ENCODE measurements at regions not wholly inside any gene's neighbourhood (a gene's known extent, or its start where the extent isn't known, plus 50 kb on each side); places are given as distances from the start of the nearest gene placed in this dataset.

DNA sequence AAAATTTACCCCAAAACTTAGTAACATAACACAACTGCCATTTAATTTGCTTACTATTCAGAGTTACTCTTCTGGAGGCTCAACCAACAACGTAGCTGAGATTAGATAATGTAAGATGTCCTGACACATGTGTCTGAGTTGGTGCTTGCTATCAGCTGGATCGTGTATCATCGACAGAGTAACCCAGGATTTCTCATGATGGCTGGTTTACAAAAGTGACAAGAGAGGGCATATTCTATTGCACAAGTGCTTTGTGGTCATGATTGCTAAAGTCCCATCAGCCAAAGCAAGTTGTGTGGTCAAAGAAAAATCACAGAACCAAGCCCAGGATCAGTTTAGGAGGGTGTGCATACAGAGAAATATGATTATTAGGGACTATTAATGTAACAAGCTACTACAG is 73.4 kb downstream of the CAPZA3 start:
- Mint-ChIP-seq H3K27ac (no peak overlapping the region), H3K9me3 (ENCODE audit: insufficient read depth) (peaks cover 5% of the 10 kb centered on the region), H3K4me1 (no peaks in the 10 kb centered on the region), H3K4me3 (no peak overlapping the region), H3K27me3 (no peaks in the 10 kb centered on the region)
- TF ChIP-seq, protein P1, sequence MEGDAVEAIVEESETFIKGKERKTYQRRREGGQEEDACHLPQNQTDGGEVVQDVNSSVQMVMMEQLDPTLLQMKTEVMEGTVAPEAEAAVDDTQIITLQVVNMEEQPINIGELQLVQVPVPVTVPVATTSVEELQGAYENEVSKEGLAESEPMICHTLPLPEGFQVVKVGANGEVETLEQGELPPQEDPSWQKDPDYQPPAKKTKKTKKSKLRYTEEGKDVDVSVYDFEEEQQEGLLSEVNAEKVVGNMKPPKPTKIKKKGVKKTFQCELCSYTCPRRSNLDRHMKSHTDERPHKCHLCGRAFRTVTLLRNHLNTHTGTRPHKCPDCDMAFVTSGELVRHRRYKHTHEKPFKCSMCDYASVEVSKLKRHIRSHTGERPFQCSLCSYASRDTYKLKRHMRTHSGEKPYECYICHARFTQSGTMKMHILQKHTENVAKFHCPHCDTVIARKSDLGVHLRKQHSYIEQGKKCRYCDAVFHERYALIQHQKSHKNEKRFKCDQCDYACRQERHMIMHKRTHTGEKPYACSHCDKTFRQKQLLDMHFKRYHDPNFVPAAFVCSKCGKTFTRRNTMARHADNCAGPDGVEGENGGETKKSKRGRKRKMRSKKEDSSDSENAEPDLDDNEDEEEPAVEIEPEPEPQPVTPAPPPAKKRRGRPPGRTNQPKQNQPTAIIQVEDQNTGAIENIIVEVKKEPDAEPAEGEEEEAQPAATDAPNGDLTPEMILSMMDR (IDR thresholded peaks at IDR 0.05) = no peak
- no peak for TF ChIP-seq EZH2 (IDR thresholded peaks at IDR 0.05; ENCODE audit: borderline replicate concordance, insufficient read depth, low read depth, low read length, poor library complexity, severe bottlenecking)
- Histone ChIP-seq H3K27me3 (replicated peaks in 1 of 4; ENCODE audit: control extremely low read depth in 1 of 4, control insufficient read depth in 3 of 4, insufficient read depth in 4 of 4, low read length in 3 of 4) (no peaks in the 10 kb centered on the region), H3K27ac (ENCODE audit: low read length in 2 of 2) (no peak overlapping the region), H3K9me3 (ENCODE audit: control extremely low read depth in 1 of 3, control insufficient read depth in 2 of 3, insufficient read depth in 1 of 3, low read length in 2 of 3) (no peaks in the 10 kb centered on the region), H3K4me3 (ENCODE audit: control extremely low read depth in 1 of 5, extremely low read depth in 1 of 5, insufficient read depth in 1 of 5, low read depth in 2 of 5, low read length in 4 of 5) (no peak overlapping the region), H3K4me2 (replicated peaks; ENCODE audit: low read depth, low read length, poor library complexity, severe bottlenecking) (no peak overlapping the region), H2AFZ (ENCODE audit: insufficient read depth, low read depth, low read length, poor library complexity, severe bottlenecking) (no peak overlapping the region), H3K36me3 (replicated peaks in 1 of 2; ENCODE audit: control extremely low read depth in 1 of 2, control insufficient read depth in 1 of 2, extremely low read depth in 1 of 2, insufficient read depth in 2 of 2, low read length in 1 of 2) (no peaks in the 10 kb centered on the region), H3K9ac (ENCODE audit: low read length) (no peak overlapping the region), H3K4me1 (ENCODE audit: control insufficient read depth in 2 of 2, insufficient read depth in 2 of 2, low read length in 2 of 2) (no peaks in the 10 kb centered on the region), H3K79me2 (ENCODE audit: control insufficient read depth, insufficient read depth, low read length) (no peaks in the 10 kb centered on the region), H4K20me1 (ENCODE audit: control insufficient read depth, insufficient read depth, low read length, poor library complexity, severe bottlenecking) (no peaks in the 10 kb centered on the region)
- ChIA-PET CTCF (no interaction called here), POLR2A (no interaction called here)
- WGBS (ENCODE audit: insufficient coverage) = 93% methylated on average over 3 of the region's 3 CpGs
- no peak for ATAC-seq (ENCODE audit: low read depth)
- intact Hi-C loops (cut with micrococcal nuclease) = no loop called here
- DNase-seq = no peak

DNA sequence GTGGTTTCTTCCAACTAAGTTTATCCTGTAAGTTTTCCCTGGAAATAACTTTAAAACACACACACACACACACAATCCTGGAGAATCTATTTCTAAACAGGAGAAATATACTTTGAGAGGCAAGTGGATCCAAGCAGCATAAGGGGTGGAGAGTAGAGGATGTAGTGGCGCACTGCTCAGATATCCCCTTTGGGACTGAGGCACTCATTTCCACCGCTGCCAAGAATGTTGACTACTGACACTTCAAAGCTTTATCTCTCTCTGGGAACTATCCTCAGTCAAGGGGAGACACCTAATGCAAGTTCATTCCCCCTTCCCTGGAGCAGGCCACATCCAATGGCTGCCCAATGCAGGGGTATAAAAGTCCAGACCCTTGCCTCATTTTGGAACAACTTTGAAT is 75.8 kb downstream of the CAPZA3 start:
- H3K9me3 Mint-ChIP-seq (ENCODE audit: insufficient read depth) = peaks cover 3% of the 10 kb centered on the region
- no peak overlapping the region for H3K27ac Mint-ChIP-seq
- CTCF ChIA-PET = interaction anchor here (1.1 kb wide), 1 partner anchor 11 kb away, joined by 4 read pairs; no protein-coding TSS in a partner anchor
- no peak overlapping the region for H3K4me3 Mint-ChIP-seq
- H3K27me3 Mint-ChIP-seq = no peaks in the 10 kb centered on the region
- Histone ChIP-seq H3K9ac (ENCODE audit: low read length) (no peak overlapping the region), H3K36me3 (replicated peaks in 1 of 2; ENCODE audit: control extremely low read depth in 1 of 2, control insufficient read depth in 1 of 2, extremely low read depth in 1 of 2, insufficient read depth in 2 of 2, low read length in 1 of 2) (no peaks in the 10 kb centered on the region), H3K27ac (ENCODE audit: low read length in 2 of 2) (no peak overlapping the region), H2AFZ (ENCODE audit: insufficient read depth, low read depth, low read length, poor library complexity, severe bottlenecking) (no peak overlapping the region), H3K9me3 (ENCODE audit: control extremely low read depth in 1 of 3, control insufficient read depth in 2 of 3, insufficient read depth in 1 of 3, low read length in 2 of 3) (no peaks in the 10 kb centered on the region), H3K4me1 (ENCODE audit: control insufficient read depth in 2 of 2, insufficient read depth in 2 of 2, low read length in 2 of 2) (no peaks in the 10 kb centered on the region), H3K79me2 (ENCODE audit: control insufficient read depth, insufficient read depth, low read length) (no peaks in the 10 kb centered on the region), H3K4me2 (replicated peaks; ENCODE audit: low read depth, low read length, poor library complexity, severe bottlenecking) (no peak overlapping the region), H4K20me1 (ENCODE audit: control insufficient read depth, insufficient read depth, low read length, poor library complexity, severe bottlenecking) (no peaks in the 10 kb centered on the region), H3K4me3 (ENCODE audit: control extremely low read depth in 1 of 5, extremely low read depth in 1 of 5, insufficient read depth in 1 of 5, low read depth in 2 of 5, low read length in 4 of 5) (no peak overlapping the region), H3K27me3 (replicated peaks in 1 of 4; ENCODE audit: control extremely low read depth in 1 of 4, control insufficient read depth in 3 of 4, insufficient read depth in 4 of 4, low read length in 3 of 4) (no peaks in the 10 kb centered on the region)
- no peaks in the 10 kb centered on the region for H3K4me1 Mint-ChIP-seq
- intact Hi-C loops (cut with micrococcal nuclease) = no loop called here
- TF ChIP-seq, protein P1 (IDR thresholded peaks at IDR 0.05) = no peak
- TF ChIP-seq EZH2 (IDR thresholded peaks at IDR 0.05; ENCODE audit: borderline replicate concordance, insufficient read depth, low read depth, low read length, poor library complexity, severe bottlenecking) = no peak
- 53% methylated on average over 2 of the region's 2 CpGs for WGBS (ENCODE audit: insufficient coverage)
- ATAC-seq (ENCODE audit: low read depth) (no peak), DNase-seq (no peak)
- POLR2A ChIA-PET = no interaction called here

Measured in B cell (primary cell).